ENCODE measurements at regions not wholly inside any gene's neighbourhood (a gene's known extent, or its start where the extent isn't known, plus 50 kb on each side); places are given as distances from the start of the nearest gene placed in this dataset.

DNA sequence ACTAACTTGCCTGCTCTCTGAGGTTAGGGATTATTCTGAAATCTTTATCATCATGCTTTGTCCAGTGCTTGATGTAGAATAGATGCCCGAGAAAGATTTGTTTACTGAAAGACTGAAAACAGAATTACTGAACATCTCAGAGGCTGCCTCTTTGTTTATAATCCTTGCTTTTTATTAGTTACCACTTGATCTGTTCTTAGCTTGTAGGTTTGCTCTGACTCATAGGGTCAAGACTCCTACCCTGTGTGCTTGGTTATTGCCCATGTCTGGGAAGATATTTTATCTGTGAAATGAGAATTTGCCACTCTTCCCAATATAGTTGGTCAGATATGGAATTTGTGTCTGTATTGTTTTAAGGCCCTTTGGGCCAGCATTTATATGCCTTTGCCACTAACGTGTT lies 675.3 kb downstream of the DIAPH3 start:
- TF ChIP-seq, protein P1, sequence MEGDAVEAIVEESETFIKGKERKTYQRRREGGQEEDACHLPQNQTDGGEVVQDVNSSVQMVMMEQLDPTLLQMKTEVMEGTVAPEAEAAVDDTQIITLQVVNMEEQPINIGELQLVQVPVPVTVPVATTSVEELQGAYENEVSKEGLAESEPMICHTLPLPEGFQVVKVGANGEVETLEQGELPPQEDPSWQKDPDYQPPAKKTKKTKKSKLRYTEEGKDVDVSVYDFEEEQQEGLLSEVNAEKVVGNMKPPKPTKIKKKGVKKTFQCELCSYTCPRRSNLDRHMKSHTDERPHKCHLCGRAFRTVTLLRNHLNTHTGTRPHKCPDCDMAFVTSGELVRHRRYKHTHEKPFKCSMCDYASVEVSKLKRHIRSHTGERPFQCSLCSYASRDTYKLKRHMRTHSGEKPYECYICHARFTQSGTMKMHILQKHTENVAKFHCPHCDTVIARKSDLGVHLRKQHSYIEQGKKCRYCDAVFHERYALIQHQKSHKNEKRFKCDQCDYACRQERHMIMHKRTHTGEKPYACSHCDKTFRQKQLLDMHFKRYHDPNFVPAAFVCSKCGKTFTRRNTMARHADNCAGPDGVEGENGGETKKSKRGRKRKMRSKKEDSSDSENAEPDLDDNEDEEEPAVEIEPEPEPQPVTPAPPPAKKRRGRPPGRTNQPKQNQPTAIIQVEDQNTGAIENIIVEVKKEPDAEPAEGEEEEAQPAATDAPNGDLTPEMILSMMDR (IDR thresholded peaks at IDR 0.05), result no peak
- TF ChIP-seq EP300 (IDR thresholded peaks at IDR 0.05) (no peak), POLR2A (IDR thresholded peaks at IDR 0.05; ENCODE audit: low read depth) (no peak)
